Upper lobe of left lung (tissue), 4 donors: ENCODE measurements at regions not wholly inside any gene's neighbourhood (a gene's known extent, or its start where the extent isn't known, plus 50 kb on each side); places are given as distances from the start of the nearest gene placed in this dataset.

Experiments
- EP300 ChIP-seq, 4 donors: sonication (generic); formaldehyde crosslinking; IDR thresholded peaks; one replicate each; pipeline ENCODE4 v1.5.1; 2017; ENCODE audit warnings: antibody characterized with exemption in 4 of 4, control low read depth in 2 of 4
- POLR2A ChIP-seq, 4 donors: fragments of 450-650 bp; IDR thresholded peaks; one replicate each; pipeline ENCODE4 v1.5.1; 2016 to 2017; ENCODE audit warnings: antibody characterized with exemption in 4 of 4, mild to moderate bottlenecking in 2 of 4
- POLR2AphosphoS5 ChIP-seq, 2 donors: sonication (generic); formaldehyde crosslinking; IDR thresholded peaks; one replicate each; pipeline ENCODE4 v1.5.1; 2017; ENCODE audit warnings: antibody characterized with exemption in 2 of 2
- TF ChIP-seq, protein P1 (sequence below), 6 experiments: fragments of 450-650 bp in 4 of 6; fragments of 200-600 bp in 2 of 6; sonication (generic) in 2 of 6; IDR thresholded peaks; one replicate each; pipeline ENCODE4 v1.5.1; 2016 to 2019; ENCODE audit warnings: antibody characterized with exemption in 6 of 6

DNA sequence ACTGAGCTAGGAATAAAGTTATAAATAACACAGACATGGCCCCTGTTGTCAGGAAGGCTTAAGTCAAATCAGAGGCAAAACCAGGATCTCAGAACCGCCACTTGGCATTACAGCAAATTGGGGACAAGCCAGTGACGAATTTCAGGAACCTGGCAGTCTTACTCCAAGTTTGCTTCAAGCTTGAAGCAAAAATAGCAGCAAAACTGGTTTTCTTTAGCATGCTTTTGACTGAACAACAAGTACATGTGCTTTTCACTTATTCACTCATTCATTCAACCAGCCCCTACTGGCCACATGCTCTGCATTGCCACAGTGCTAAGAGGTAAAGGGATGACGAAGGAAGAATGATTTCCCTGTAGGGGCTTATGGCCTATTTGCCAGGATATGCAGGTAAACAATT lies 253.9 kb upstream of the PPARGC1A start:
- TF ChIP-seq, protein P1, sequence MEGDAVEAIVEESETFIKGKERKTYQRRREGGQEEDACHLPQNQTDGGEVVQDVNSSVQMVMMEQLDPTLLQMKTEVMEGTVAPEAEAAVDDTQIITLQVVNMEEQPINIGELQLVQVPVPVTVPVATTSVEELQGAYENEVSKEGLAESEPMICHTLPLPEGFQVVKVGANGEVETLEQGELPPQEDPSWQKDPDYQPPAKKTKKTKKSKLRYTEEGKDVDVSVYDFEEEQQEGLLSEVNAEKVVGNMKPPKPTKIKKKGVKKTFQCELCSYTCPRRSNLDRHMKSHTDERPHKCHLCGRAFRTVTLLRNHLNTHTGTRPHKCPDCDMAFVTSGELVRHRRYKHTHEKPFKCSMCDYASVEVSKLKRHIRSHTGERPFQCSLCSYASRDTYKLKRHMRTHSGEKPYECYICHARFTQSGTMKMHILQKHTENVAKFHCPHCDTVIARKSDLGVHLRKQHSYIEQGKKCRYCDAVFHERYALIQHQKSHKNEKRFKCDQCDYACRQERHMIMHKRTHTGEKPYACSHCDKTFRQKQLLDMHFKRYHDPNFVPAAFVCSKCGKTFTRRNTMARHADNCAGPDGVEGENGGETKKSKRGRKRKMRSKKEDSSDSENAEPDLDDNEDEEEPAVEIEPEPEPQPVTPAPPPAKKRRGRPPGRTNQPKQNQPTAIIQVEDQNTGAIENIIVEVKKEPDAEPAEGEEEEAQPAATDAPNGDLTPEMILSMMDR (IDR thresholded peaks at IDR 0.05): no peak
- TF ChIP-seq POLR2A (IDR thresholded peaks at IDR 0.05) (no peak), POLR2AphosphoS5 (IDR thresholded peaks at IDR 0.05) (no peak), EP300 (IDR thresholded peaks at IDR 0.05) (no peak)
